Endothelial cell of umbilical vein (primary cell): ENCODE measurements at regions not wholly inside any gene's neighbourhood (a gene's known extent, or its start where the extent isn't known, plus 50 kb on each side); places are given as distances from the start of the nearest gene placed in this dataset.

ENCODE experiments used
- BruUV-seq: library from RNA; stranded (reverse); fragments of 400-500 nt; replicated peaks from 2 replicates; lab custom pipeline; 2021; lab: Mats Ljungman, UMichigan
- CTCF ChIA-PET: fragments of 300-600, 350-600 bp; sonication (Branson Sonifier 250); formaldehyde crosslinking; loops from one replicate; lab custom pipeline; 2021; ENCODE audit warnings: antibody characterized with exemption, inconsistent platforms; lab: Charles Lee
- POLR2A ChIA-PET: fragments of 300-600, 350-600 bp; sonication (Branson Sonifier 250); formaldehyde crosslinking; loops from one replicate; lab custom pipeline; 2021; ENCODE audit warnings: antibody characterized with exemption, inconsistent platforms; lab: Charles Lee
- DNase-seq: peaks from one replicate; pipeline ENCODE4 v3.0.0-alpha.2; 2011; ENCODE audit warnings: low read depth, low spot score
- FAIRE-seq: peaks from 2 replicates; lab custom pipeline; 2011; peaks lifted over from hg19 to GRCh38; lab: Jason Lieb, UNC
- H2AFZ ChIP-seq: 2 replicates; pipeline ENCODE4 v1.6.0; 2012; ENCODE audit warnings: low read depth, low read length, control low read depth, inconsistent platforms
- H3K27ac ChIP-seq: 2 replicates; pipeline ENCODE4 v1.5.1; 2011; ENCODE audit warnings: low read depth, mild to moderate bottlenecking, control low read depth, low read length, moderate library complexity; ENCODE audit not compliant: insufficient read depth
- H3K27me3 ChIP-seq, 2 experiments: 2 replicates each; pipeline versions ENCODE4 v1.6.0 to v1.6.1; 2011; ENCODE audit warnings: low read length in 2 of 2, mixed read lengths in 1 of 2; ENCODE audit not compliant: control insufficient read depth in 2 of 2, insufficient read depth in 2 of 2
- H3K36me3 ChIP-seq, 2 experiments: 2 replicates in 1 of 2; 3 replicates in 1 of 2; pipeline ENCODE4 v1.5.1; 2011; ENCODE audit warnings: low read length in 2 of 2, mild to moderate bottlenecking in 1 of 2, moderate library complexity in 1 of 2; ENCODE audit not compliant: control insufficient read depth in 2 of 2, insufficient read depth in 2 of 2; ENCODE audit errors: extremely low read depth in 1 of 2
- H3K4me1 ChIP-seq: 3 replicates; pipeline ENCODE4 v1.5.1; 2011; ENCODE audit warnings: mild to moderate bottlenecking, low read length; ENCODE audit not compliant: control insufficient read depth, insufficient read depth; ENCODE audit errors: extremely low read depth
- H3K4me2 ChIP-seq: 2 replicates; pipeline ENCODE4 v1.6.1; 2011; ENCODE audit warnings: low read length, control low read depth, mixed read lengths; ENCODE audit not compliant: insufficient read depth
- H3K4me3 ChIP-seq, 3 experiments: fragments of 200-600 bp in 1 of 3; sonication (generic), shearing (Covaris generic) in 1 of 3; replicated peaks in 1 of 3; 2 replicates each; pipeline ENCODE4 v1.5.1; 2011 to 2016; ENCODE audit warnings: control low read depth in 3 of 3, low read length in 3 of 3, mild to moderate bottlenecking in 2 of 3, inconsistent platforms in 1 of 3, low read depth in 1 of 3, moderate library complexity in 1 of 3; ENCODE audit not compliant: insufficient read depth in 1 of 3
- H3K79me2 ChIP-seq: 2 replicates; pipeline ENCODE4 v1.6.0; 2012; ENCODE audit warnings: low read length, inconsistent platforms; ENCODE audit not compliant: control insufficient read depth, insufficient read depth
- H3K9ac ChIP-seq: replicated peaks from 2 replicates; pipeline ENCODE3; 2011; ENCODE audit warnings: low read length, control low read depth; ENCODE audit not compliant: insufficient read depth; ENCODE audit errors: extremely low read depth
- H3K9me1 ChIP-seq: replicated peaks from 3 replicates; pipeline ENCODE4 v1.6.0; 2011; ENCODE audit warnings: mild to moderate bottlenecking, low read length; ENCODE audit not compliant: control insufficient read depth, insufficient read depth; ENCODE audit errors: extremely low read depth
- H3K9me3 ChIP-seq: replicated peaks from 2 replicates; pipeline ENCODE4 v1.5.1; 2012; ENCODE audit warnings: low read length, inconsistent platforms; ENCODE audit not compliant: control insufficient read depth, insufficient read depth
- H4K20me1 ChIP-seq: replicated peaks from 2 replicates; pipeline ENCODE3; 2011; ENCODE audit warnings: mild to moderate bottlenecking, low read length; ENCODE audit not compliant: control insufficient read depth, insufficient read depth; ENCODE audit errors: extremely low read depth
- CTCF ChIP-seq, 2 donors: IDR thresholded peaks; 1 replicate in 1 of 2; 2 replicates in 1 of 2; pipeline ENCODE4 v1.5.1; 2011; ENCODE audit warnings: low read length in 2 of 2, mild to moderate bottlenecking in 2 of 2, moderate library complexity in 2 of 2, control low read depth in 1 of 2, inconsistent platforms in 1 of 2, low read depth in 1 of 2; ENCODE audit not compliant: insufficient read depth in 1 of 2; ENCODE audit errors: extremely low read depth in 1 of 2
- EZH2 ChIP-seq: IDR thresholded peaks from 2 replicates; pipeline ENCODE4 v1.6.1; 2012; ENCODE audit warnings: borderline replicate concordance, low read depth, mild to moderate bottlenecking, moderate library complexity, low read length, inconsistent platforms; ENCODE audit not compliant: severe bottlenecking
- FOS ChIP-seq: IDR thresholded peaks from 2 replicates; pipeline ENCODE4 v1.6.1; 2011; ENCODE audit warnings: mild to moderate bottlenecking, low read length, moderate library complexity, borderline replicate concordance; ENCODE audit not compliant: insufficient read depth
- GATA2 ChIP-seq: IDR thresholded peaks from 2 replicates; pipeline ENCODE4 v1.7.0; 2011; ENCODE audit warnings: low read depth, mild to moderate bottlenecking, moderate library complexity, mixed read lengths, low read length; ENCODE audit not compliant: insufficient read length, insufficient read depth
- JUN ChIP-seq: IDR thresholded peaks from 2 replicates; pipeline ENCODE4 v1.6.1; 2011; ENCODE audit warnings: borderline replicate concordance, low read depth; ENCODE audit not compliant: insufficient read length, insufficient read depth
- MAX ChIP-seq: IDR thresholded peaks from 2 replicates; pipeline ENCODE4 v1.6.1; 2011; ENCODE audit not compliant: insufficient read depth, insufficient read length
- MYC ChIP-seq: IDR thresholded peaks from one replicate; pipeline ENCODE4 v1.6.1; 2011; ENCODE audit warnings: mild to moderate bottlenecking, low read depth, low read length
- POLR2A ChIP-seq: IDR thresholded peaks from 2 replicates; pipeline ENCODE4 v1.6.1; 2012; ENCODE audit warnings: low read depth, mild to moderate bottlenecking, control low read depth, low read length
- POLR2AphosphoS5 ChIP-seq: IDR thresholded peaks from 2 replicates; pipeline ENCODE4 v1.6.1; 2012; ENCODE audit warnings: low read depth, mild to moderate bottlenecking, control low read depth, low read length, moderate library complexity; ENCODE audit not compliant: insufficient read depth
- dilution Hi-C: fragments of 300-500 bp; cut with MboI; formaldehyde crosslinking; loops from one replicate; pipeline ENCODE4 v1.15.0; 2019; ENCODE audit warnings: low sequenced_read_pairs; ENCODE audit not compliant: extremely low pct_ligation_motif_present
- intact Hi-C: fragments of 100-400 bp; cut with micrococcal nuclease; formaldehyde crosslinking; loops from one replicate; pipeline ENCODE4 v1.10.0; 2022

- dilution Hi-C loops (no loop called here), intact Hi-C loops (no loop called here)
- no peaks in the 10 kb centered on the region for H3K79me2 ChIP-seq
- H3K9ac ChIP-seq, result no peak overlapping the region
- no peak overlapping the region for H3K4me3 ChIP-seq
- BruUV-seq, result no TSS peak
- H3K27ac ChIP-seq, result no peak overlapping the region
- FAIRE-seq, result no peak
- no peaks in the 10 kb centered on the region for H3K9me1 ChIP-seq
- no peaks in the 10 kb centered on the region for H3K4me1 ChIP-seq
- DNase-seq, result no peak
- no peaks in the 10 kb centered on the region for H3K9me3 ChIP-seq
- H3K36me3 ChIP-seq, result no peaks in the 10 kb centered on the region
- no peak for TF ChIP-seq FOS
- TF ChIP-seq JUN, result no peak
- TF ChIP-seq POLR2A, result no peak
- TF ChIP-seq POLR2AphosphoS5, result no peak
- TF ChIP-seq MYC, result no peak
- TF ChIP-seq GATA2, result no peak
- no peak for TF ChIP-seq CTCF (IDR thresholded peaks at IDR 0.05; ENCODE audit: extremely low read depth in 1 of 2, insufficient read depth in 1 of 2, low read depth in 1 of 2, low read length in 2 of 2)
- TF ChIP-seq MAX, result no peak
- no peak for TF ChIP-seq EZH2
- no peak overlapping the region for H2AFZ ChIP-seq
- POLR2A ChIA-PET, result no interaction called here
- H4K20me1 ChIP-seq, result no peaks in the 10 kb centered on the region
- H3K4me2 ChIP-seq, result no peak overlapping the region
- CTCF ChIA-PET, result no interaction called here
- no peaks in the 10 kb centered on the region for H3K27me3 ChIP-seq
These were observed 426.5 kb upstream of the BRINP3 start for GRCh38 chr1:190904091-190904695.
